Kidney (tissue), 13 donors: ENCODE measurements at regions not wholly inside any gene's neighbourhood (a gene's known extent, or its start where the extent isn't known, plus 50 kb on each side); places are given as distances from the start of the nearest gene placed in this dataset.
A peak's percentile ranks its signal among the peaks of the same experiment; 100 is the strongest.

ENCODE experiments used
- DNase-seq, 5 donors: peaks; one replicate each; pipeline ENCODE4 v3.0.0-alpha.2; 2013 to 2020
- FAIRE-seq: peaks from 2 replicates; lab custom pipeline; 2012; peaks lifted over from hg19 to GRCh38; lab: Jason Lieb, UNC
- H3K27ac ChIP-seq, 2 donors: one replicate each; pipeline ENCODE4 v1.7.0; 2013; ENCODE audit warnings: low read depth in 2 of 2, low read length in 2 of 2, inconsistent platforms in 1 of 2
- H3K27me3 ChIP-seq: one replicate; pipeline ENCODE4 v1.7.1; 2013; ENCODE audit warnings: low read length, inconsistent platforms; ENCODE audit not compliant: control insufficient read depth, insufficient read depth
- H3K36me3 ChIP-seq, 3 donors: one replicate each; pipeline versions ENCODE4 v1.7.0 to v1.7.1; 2013; ENCODE audit warnings: low read length in 3 of 3, control low read depth in 1 of 3, inconsistent platforms in 1 of 3; ENCODE audit not compliant: insufficient read depth in 3 of 3, control insufficient read depth in 2 of 3
- H3K4me1 ChIP-seq, 3 donors: one replicate each; pipeline versions ENCODE4 v1.7.0 to v1.7.1; 2013; ENCODE audit warnings: low read length in 3 of 3, inconsistent platforms in 1 of 3, low read depth in 1 of 3; ENCODE audit not compliant: control insufficient read depth in 2 of 3, insufficient read depth in 2 of 3
- H3K4me3 ChIP-seq, 3 donors: one replicate each; pipeline versions ENCODE4 v1.7.0 to v1.8.1; 2013; ENCODE audit warnings: low read length in 3 of 3, control low read depth in 1 of 3, inconsistent platforms in 1 of 3
- H3K9ac ChIP-seq, 3 donors: one replicate each; pipeline versions ENCODE4 v1.7.0 to v1.7.1; 2013; ENCODE audit warnings: low read length in 3 of 3, control low read depth in 1 of 3, inconsistent platforms in 1 of 3
- H3K9me3 ChIP-seq, 3 donors: one replicate each; pipeline versions ENCODE4 v1.7.0 to v1.7.1; 2013; ENCODE audit warnings: low read length in 3 of 3, control low read depth in 1 of 3, inconsistent platforms in 1 of 3; ENCODE audit not compliant: control insufficient read depth in 2 of 3, insufficient read depth in 1 of 3
- intact Hi-C: fragments of 100-400 bp; cut with DNase I; formaldehyde crosslinking; loops from one replicate; pipeline ENCODE4 v1.11.1; 2022
- TF ChIP-seq, protein P1 (sequence below): IDR thresholded peaks from 3 replicates; pipeline ENCODE4 v1.5.1; 2012; ENCODE audit warnings: mild to moderate bottlenecking, moderate library complexity, borderline replicate concordance; ENCODE audit not compliant: insufficient read depth; ENCODE audit errors: extremely low read depth
- donor health status: control.
- donor health status: control.
- donor health status: control.
- donor health status: control.
- donor health status: control.
- donor health status: DM: yes; HTN: yes; CAD: no.
- donor health status: Normal renal cell carcinoma (clear cell type).

DNA sequence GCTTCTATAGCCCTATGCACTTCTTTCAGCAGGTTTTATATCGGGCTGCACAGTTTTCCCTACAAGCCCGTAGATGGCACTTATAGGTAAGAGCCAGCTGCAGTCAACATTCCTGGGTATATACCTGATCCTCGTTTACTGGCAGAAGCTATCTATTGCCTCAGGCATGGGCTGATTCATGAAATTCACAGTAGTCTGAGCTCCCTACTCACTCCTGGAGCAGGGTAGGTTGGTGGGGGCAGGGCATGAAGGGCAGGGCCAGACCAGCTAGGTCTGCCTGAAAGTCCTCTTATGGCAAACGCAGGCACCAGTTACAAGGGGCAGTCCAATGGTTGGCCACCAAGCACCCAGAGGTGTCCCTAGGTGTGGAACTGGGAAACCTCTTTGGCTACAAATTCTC lies 345.8 kb downstream of the RPS29 start:
- FAIRE-seq: no peak
- H3K27ac ChIP-seq: no peak overlapping the region
- H3K9me3 ChIP-seq: peaks cover 0 to 2% (median 0%) of the 10 kb centered on the region in 3 donors
- no peak for DNase-seq
- no peak overlapping the region for H3K9ac ChIP-seq
- no peaks in the 10 kb centered on the region for H3K36me3 ChIP-seq
- no peaks in the 10 kb centered on the region for H3K4me1 ChIP-seq
- no peaks in the 10 kb centered on the region for H3K27me3 ChIP-seq
- intact Hi-C loops: no loop called here
- TF ChIP-seq, protein P1, sequence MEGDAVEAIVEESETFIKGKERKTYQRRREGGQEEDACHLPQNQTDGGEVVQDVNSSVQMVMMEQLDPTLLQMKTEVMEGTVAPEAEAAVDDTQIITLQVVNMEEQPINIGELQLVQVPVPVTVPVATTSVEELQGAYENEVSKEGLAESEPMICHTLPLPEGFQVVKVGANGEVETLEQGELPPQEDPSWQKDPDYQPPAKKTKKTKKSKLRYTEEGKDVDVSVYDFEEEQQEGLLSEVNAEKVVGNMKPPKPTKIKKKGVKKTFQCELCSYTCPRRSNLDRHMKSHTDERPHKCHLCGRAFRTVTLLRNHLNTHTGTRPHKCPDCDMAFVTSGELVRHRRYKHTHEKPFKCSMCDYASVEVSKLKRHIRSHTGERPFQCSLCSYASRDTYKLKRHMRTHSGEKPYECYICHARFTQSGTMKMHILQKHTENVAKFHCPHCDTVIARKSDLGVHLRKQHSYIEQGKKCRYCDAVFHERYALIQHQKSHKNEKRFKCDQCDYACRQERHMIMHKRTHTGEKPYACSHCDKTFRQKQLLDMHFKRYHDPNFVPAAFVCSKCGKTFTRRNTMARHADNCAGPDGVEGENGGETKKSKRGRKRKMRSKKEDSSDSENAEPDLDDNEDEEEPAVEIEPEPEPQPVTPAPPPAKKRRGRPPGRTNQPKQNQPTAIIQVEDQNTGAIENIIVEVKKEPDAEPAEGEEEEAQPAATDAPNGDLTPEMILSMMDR: no peak
- H3K4me3 ChIP-seq: no peak overlapping the region

DNA sequence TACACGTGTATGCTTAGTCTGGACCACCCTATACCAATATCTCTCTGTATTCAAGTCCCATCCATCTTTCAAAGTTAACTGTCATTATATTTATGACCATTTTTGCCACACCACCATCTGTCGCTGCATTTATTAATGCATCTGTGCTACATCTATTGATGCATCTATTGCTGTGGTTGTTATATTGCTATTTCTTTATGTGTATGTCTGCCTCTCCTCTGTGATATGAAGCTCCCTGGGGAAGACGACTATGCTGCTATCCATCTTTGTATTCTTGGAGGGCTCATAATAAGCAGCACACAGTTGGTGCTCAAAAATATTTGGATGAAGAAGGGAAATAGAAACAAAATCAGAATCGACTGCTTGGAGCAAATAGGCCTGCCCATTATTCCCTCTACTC lies 357.6 kb downstream of the RPS29 start:
- Histone ChIP-seq H3K36me3 (no peaks in the 10 kb centered on the region), H3K4me3 (no peak overlapping the region), H3K9ac (no peak overlapping the region), H3K27ac (no peak overlapping the region), H3K9me3 (no peaks in the 10 kb centered on the region), H3K4me1 (no peaks in the 10 kb centered on the region), H3K27me3 (no peaks in the 10 kb centered on the region)
- intact Hi-C loops: no loop called here
- FAIRE-seq: no peak
- TF ChIP-seq, protein P1: no peak
- no peak for DNase-seq

DNA sequence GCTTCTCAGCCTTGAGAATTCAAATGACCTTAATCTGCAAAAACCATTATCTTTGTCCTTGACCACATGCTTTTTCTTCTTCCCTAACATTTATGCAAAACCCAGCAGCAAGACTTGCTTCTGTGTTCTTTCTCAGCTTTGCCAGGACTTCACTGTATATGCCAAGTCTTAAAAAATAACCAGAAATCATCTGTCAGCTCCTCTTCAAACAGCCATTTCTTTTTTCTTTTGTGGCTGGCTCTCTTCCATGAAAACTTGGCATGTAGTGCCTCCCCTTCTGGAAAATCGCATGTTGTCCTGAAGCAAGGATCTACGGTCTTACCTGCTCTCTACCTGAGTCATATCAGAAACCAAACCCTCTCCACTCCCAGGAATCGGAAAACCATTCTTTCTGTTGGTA lies 364.9 kb downstream of the RPS29 start:
- Histone ChIP-seq H3K4me1 (no peaks in the 10 kb centered on the region), H3K36me3 (no peaks in the 10 kb centered on the region), H3K4me3 (no peak overlapping the region), H3K27me3 (no peaks in the 10 kb centered on the region), H3K9ac (no peak overlapping the region), H3K9me3 (no peaks in the 10 kb centered on the region), H3K27ac (no peak overlapping the region)
- FAIRE-seq (no peak), DNase-seq (no peak)
- intact Hi-C loops: no loop called here
- TF ChIP-seq, protein P1: no peak

DNA sequence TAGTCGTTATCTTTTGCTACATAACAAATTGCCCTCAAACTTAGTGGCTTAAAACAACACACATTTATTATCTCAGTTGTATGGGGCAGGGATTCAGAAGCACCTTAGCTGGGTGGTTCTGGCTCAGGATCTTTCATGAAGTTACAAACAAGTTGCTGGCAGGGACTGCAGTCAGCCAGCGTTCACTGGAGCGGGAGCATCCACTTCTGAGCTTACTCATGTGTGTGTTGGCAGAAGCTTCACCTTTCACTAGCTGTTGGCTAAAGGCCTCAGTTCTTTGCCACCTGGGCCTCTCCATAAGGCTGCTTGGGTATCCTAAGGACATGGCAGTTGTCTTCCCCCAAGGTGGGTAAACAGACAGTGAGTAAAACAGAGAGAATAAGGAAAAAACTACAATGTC lies 365.7 kb downstream of the RPS29 start:
- H3K9me3 ChIP-seq: no peaks in the 10 kb centered on the region
- no peaks in the 10 kb centered on the region for H3K27me3 ChIP-seq
- intact Hi-C loops: no loop called here
- H3K36me3 ChIP-seq: no peaks in the 10 kb centered on the region
- H3K9ac ChIP-seq: no peak overlapping the region
- no peak overlapping the region for H3K27ac ChIP-seq
- DNase-seq: peak in 3 of 5 donors; percentile 7 to 12 (median 9)
- TF ChIP-seq, protein P1: no peak
- H3K4me3 ChIP-seq: no peak overlapping the region
- no peaks in the 10 kb centered on the region for H3K4me1 ChIP-seq
- no peak for FAIRE-seq
